Stimulated activated CD4-positive, alpha-beta T cell treated with anti-CD3 and anti-CD28 coated beads, TNF-alpha, amount 100 ng/mL, for 4 hours (primary cell): ENCODE measurements at regions not wholly inside any gene's neighbourhood (a gene's known extent, or its start where the extent isn't known, plus 50 kb on each side); places are given as distances from the start of the nearest gene placed in this dataset.

Experiments used
- DNase-seq, 3 experiments: peaks; one replicate each; pipeline ENCODE4 v3.0.0-alpha.2; 2020; ENCODE audit warnings: low read depth in 3 of 3

GRCh38 chr2:9756692-9757250, 86.5 kb upstream of the TAF1B start:
- no peak for DNase-seq

- no peak for DNase-seq
Observed at GRCh38 chr2:9757501-9758264, 85.6 kb upstream of the TAF1B start.

GRCh38 chr2:9758741-9759140, 84.5 kb upstream of the TAF1B start:
- DNase-seq, result no peak

GRCh38 chr2:9760069-9760901, 83.0 kb upstream of the TAF1B start:
- DNase-seq, result no peak

- no peak for DNase-seq
Observed at GRCh38 chr2:9760902-9761228, 82.4 kb upstream of the TAF1B start.

GRCh38 chr2:9761577-9761976, 81.7 kb upstream of the TAF1B start:
- DNase-seq, result no peak

GRCh38 chr2:9762164-9762563, 81.1 kb upstream of the TAF1B start:
- DNase-seq, result no peak

GRCh38 chr2:9762941-9763340, 80.3 kb upstream of the TAF1B start:
- DNase-seq, result no peak

GRCh38 chr2:9763356-9764152, 79.7 kb upstream of the TAF1B start:
- DNase-seq, result no peak

- DNase-seq, result no peak
Observed at GRCh38 chr2:9764153-9764778, 79.0 kb upstream of the TAF1B start.

- no peak for DNase-seq
Observed at GRCh38 chr2:9765611-9766531, 77.4 kb upstream of the TAF1B start.

- DNase-seq, result no peak
Observed at GRCh38 chr2:9767656-9768281, 75.5 kb upstream of the TAF1B start.

GRCh38 chr2:9768388-9768787, 74.9 kb upstream of the TAF1B start:
- DNase-seq, result no peak

GRCh38 chr2:9769171-9770005, 73.9 kb upstream of the TAF1B start:
- DNase-seq, result peak in 2 of 3 experiments; percentile 21 to 30

GRCh38 chr2:9770006-9770307, 73.3 kb upstream of the TAF1B start:
- DNase-seq, result no peak

GRCh38 chr2:9770308-9771100, 72.8 kb upstream of the TAF1B start:
- peak in 2 of 3 experiments; percentile 29 to 39 for DNase-seq

- no peak for DNase-seq
Observed at GRCh38 chr2:9771101-9771449, 72.2 kb upstream of the TAF1B start.

- DNase-seq, result no peak
Observed at GRCh38 chr2:9771481-9772017, 71.7 kb upstream of the TAF1B start.
